ENCODE measurements at regions not wholly inside any gene's neighbourhood (a gene's known extent, or its start where the extent isn't known, plus 50 kb on each side); places are given as distances from the start of the nearest gene placed in this dataset.

- TF ChIP-seq ELK1 (IDR thresholded peaks at IDR 0.05; ENCODE audit: borderline replicate concordance, low read depth, low read length) (no peak), CTCF (conservative IDR thresholded peaks at IDR 0.05; ENCODE audit: low read depth, low read length) (no peak), SMC3 (IDR thresholded peaks at IDR 0.05; ENCODE audit: low read depth, low read length) (no peak), NFE2L2 (IDR thresholded peaks at IDR 0.05; ENCODE audit: low read depth, low read length) (no peak), POLR2A (IDR thresholded peaks at IDR 0.05; ENCODE audit: low read depth, low read length) (no peak), MXI1 (IDR thresholded peaks at IDR 0.05; ENCODE audit: borderline replicate concordance, low read depth, low read length) (no peak), MAFK (IDR thresholded peaks at IDR 0.05; ENCODE audit: low read depth, low read length) (no peak), RAD21 (IDR thresholded peaks at IDR 0.05; ENCODE audit: low read length) (no peak), RCOR1 (IDR thresholded peaks at IDR 0.05; ENCODE audit: insufficient replicate concordance, low read length) (no peak)
- TF ChIP-seq, protein P1, sequence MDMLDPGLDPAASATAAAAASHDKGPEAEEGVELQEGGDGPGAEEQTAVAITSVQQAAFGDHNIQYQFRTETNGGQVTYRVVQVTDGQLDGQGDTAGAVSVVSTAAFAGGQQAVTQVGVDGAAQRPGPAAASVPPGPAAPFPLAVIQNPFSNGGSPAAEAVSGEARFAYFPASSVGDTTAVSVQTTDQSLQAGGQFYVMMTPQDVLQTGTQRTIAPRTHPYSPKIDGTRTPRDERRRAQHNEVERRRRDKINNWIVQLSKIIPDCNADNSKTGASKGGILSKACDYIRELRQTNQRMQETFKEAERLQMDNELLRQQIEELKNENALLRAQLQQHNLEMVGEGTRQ (IDR thresholded peaks at IDR 0.05; ENCODE audit: low read depth, low read length) = no peak
These were observed 179.7 kb upstream of the C1orf174 start for GRCh38 chr1:4079815-4080214.
